Activated T-cell treated with anti-CD3 and anti-CD28 coated beads for 1 hour (primary cell): ENCODE measurements at regions not wholly inside any gene's neighbourhood (a gene's known extent, or its start where the extent isn't known, plus 50 kb on each side); places are given as distances from the start of the nearest gene placed in this dataset.
"Not testable (repeated sequence)": the region's sequence is repeated elsewhere in the genome, so short reads cannot be mapped to it uniquely, and the experiment has no call there.

Experiments used
- DNase-seq: peaks from one replicate; pipeline ENCODE4 v3.0.0-alpha.2; 2020; ENCODE audit warnings: low read depth

GRCh38 chr12:14032191-14032590 lies 50.8 kb upstream of the GRIN2B start:
- DNase-seq = not testable (repeated sequence)

- no peak for DNase-seq
These were observed 62.4 kb upstream of the GRIN2B start for GRCh38 chr12:14043776-14044175.

GRCh38 chr12:14048941-14049545 lies 67.6 kb upstream of the GRIN2B start:
- DNase-seq = no peak

- no peak for DNase-seq
These were observed 76.5 kb upstream of the GRIN2B start for GRCh38 chr12:14057895-14058294.

GRCh38 chr12:14058717-14059116 lies 77.3 kb upstream of the GRIN2B start:
- DNase-seq = no peak

- no peak for DNase-seq
These were observed 78.1 kb upstream of the GRIN2B start for GRCh38 chr12:14059548-14059947.

- DNase-seq = no peak
These were observed 84.2 kb upstream of the GRIN2B start for GRCh38 chr12:14065616-14066015.

- no peak for DNase-seq
These were observed 84.6 kb upstream of the GRIN2B start for GRCh38 chr12:14066021-14066420.

GRCh38 chr12:14068961-14069360 lies 87.6 kb upstream of the GRIN2B start:
- no peak for DNase-seq

GRCh38 chr12:14071833-14072232 lies 90.4 kb upstream of the GRIN2B start:
- no peak for DNase-seq

GRCh38 chr12:14072987-14073386 lies 91.6 kb upstream of the GRIN2B start:
- DNase-seq = no peak

GRCh38 chr12:14075797-14076393 lies 94.5 kb upstream of the GRIN2B start:
- DNase-seq = no peak

GRCh38 chr12:14076538-14076937 lies 95.1 kb upstream of the GRIN2B start:
- no peak for DNase-seq

GRCh38 chr12:14086838-14087237 lies 105.4 kb upstream of the GRIN2B start:
- DNase-seq = no peak

- no peak for DNase-seq
These were observed 118.6 kb upstream of the GRIN2B start for GRCh38 chr12:14099994-14100393.

- not testable (repeated sequence) for DNase-seq
These were observed 120.2 kb upstream of the GRIN2B start for GRCh38 chr12:14101556-14101955.

- DNase-seq = no peak
These were observed 129.9 kb upstream of the GRIN2B start for GRCh38 chr12:14111230-14111865.

- no peak for DNase-seq
These were observed 131.6 kb upstream of the GRIN2B start for GRCh38 chr12:14113031-14113430.

- DNase-seq = no peak
These were observed 145.3 kb upstream of the GRIN2B start for GRCh38 chr12:14126692-14127091.

- no peak for DNase-seq
These were observed 148.3 kb upstream of the GRIN2B start for GRCh38 chr12:14129611-14130195.

- DNase-seq = no peak
These were observed 154.6 kb upstream of the GRIN2B start for GRCh38 chr12:14135996-14136395.

- DNase-seq = no peak
These were observed 157.1 kb upstream of the GRIN2B start for GRCh38 chr12:14138495-14138894.
